Muscle of back (tissue), 3 donors: ENCODE measurements at regions not wholly inside any gene's neighbourhood (a gene's known extent, or its start where the extent isn't known, plus 50 kb on each side); places are given as distances from the start of the nearest gene placed in this dataset.
A peak's percentile ranks its signal among the peaks of the same experiment; 100 is the strongest.

ENCODE experiments used
- DNase-seq, 3 donors: peaks; one replicate each; pipeline versions ENCODE4 v3.0.0 to v3.0.0-alpha.2; 2013

- DNase-seq = no peak
Measured at GRCh38 chr14:95413289-95414215, 93.8 kb upstream of the CLMN start.

GRCh38 chr14:95410838-95411237, 91.1 kb upstream of the CLMN start:
- no peak for DNase-seq

GRCh38 chr14:95409477-95410272, 90.0 kb upstream of the CLMN start:
- no peak for DNase-seq

- DNase-seq = peak in 1 of 3 donors; percentile 25
Measured at GRCh38 chr14:95408731-95409476, 89.2 kb upstream of the CLMN start.

GRCh38 chr14:95407354-95407753, 87.6 kb upstream of the CLMN start:
- DNase-seq = peak in 1 of 3 donors; percentile 41

- peak in 1 of 3 donors; percentile 18 for DNase-seq
Measured at GRCh38 chr14:95406756-95407277, 87.1 kb upstream of the CLMN start.

- DNase-seq = peak in 1 of 3 donors; percentile 67
Measured at GRCh38 chr14:95404583-95404982, 84.9 kb upstream of the CLMN start.

GRCh38 chr14:95402578-95402977, 82.9 kb upstream of the CLMN start:
- DNase-seq = peak; percentile 24 to 82 (median 42)

- peak in 1 of 3 donors; percentile 72 for DNase-seq
Measured at GRCh38 chr14:95402176-95402575, 82.5 kb upstream of the CLMN start.

- DNase-seq = no peak
Measured at GRCh38 chr14:95398630-95399547, 79.2 kb upstream of the CLMN start.

GRCh38 chr14:95397325-95397724, 77.6 kb upstream of the CLMN start:
- DNase-seq = no peak

- no peak for DNase-seq
Measured at GRCh38 chr14:95396221-95396620, 76.5 kb upstream of the CLMN start.

- DNase-seq = no peak
Measured at GRCh38 chr14:95395098-95395737, 75.5 kb upstream of the CLMN start.

- no peak for DNase-seq
Measured at GRCh38 chr14:95394297-95395097, 74.8 kb upstream of the CLMN start.

GRCh38 chr14:95392841-95393240, 73.1 kb upstream of the CLMN start:
- DNase-seq = no peak

GRCh38 chr14:95391331-95391730, 71.6 kb upstream of the CLMN start:
- no peak for DNase-seq

GRCh38 chr14:95389471-95390011, 69.8 kb upstream of the CLMN start:
- peak in 2 of 3 donors; percentile 34 to 58 for DNase-seq

- DNase-seq = no peak
Measured at GRCh38 chr14:95388699-95389098, 69.0 kb upstream of the CLMN start.
